ENCODE measurements at regions not wholly inside any gene's neighbourhood (a gene's known extent, or its start where the extent isn't known, plus 50 kb on each side); places are given as distances from the start of the nearest gene placed in this dataset.

DNA sequence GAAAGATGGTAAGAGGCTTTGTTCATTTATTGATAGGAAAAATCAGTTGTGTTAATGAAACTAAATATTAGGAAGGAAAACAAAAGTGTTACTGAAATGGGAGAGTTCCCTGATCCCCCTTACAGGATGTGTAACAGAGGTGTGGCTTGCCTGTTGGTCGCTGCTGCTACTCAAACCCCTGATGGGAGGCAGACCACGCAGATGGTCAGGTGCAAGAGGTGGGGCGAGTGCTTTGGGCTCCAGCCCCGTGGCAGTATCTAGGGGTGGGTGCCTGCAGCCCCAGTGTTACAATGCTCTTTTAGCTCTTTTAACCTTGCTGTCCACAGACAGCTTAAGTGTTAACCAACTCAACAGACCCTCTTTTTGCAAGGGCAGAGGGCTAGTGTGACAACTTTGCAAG, 319.6 kb upstream of the DCN start:
- 84 to 92% methylated on average over 4 of the region's 4 CpGs for WGBS, 2 donors
- no peaks in the 10 kb centered on the region for H3K27me3 ChIP-seq
- TF ChIP-seq, protein P1, sequence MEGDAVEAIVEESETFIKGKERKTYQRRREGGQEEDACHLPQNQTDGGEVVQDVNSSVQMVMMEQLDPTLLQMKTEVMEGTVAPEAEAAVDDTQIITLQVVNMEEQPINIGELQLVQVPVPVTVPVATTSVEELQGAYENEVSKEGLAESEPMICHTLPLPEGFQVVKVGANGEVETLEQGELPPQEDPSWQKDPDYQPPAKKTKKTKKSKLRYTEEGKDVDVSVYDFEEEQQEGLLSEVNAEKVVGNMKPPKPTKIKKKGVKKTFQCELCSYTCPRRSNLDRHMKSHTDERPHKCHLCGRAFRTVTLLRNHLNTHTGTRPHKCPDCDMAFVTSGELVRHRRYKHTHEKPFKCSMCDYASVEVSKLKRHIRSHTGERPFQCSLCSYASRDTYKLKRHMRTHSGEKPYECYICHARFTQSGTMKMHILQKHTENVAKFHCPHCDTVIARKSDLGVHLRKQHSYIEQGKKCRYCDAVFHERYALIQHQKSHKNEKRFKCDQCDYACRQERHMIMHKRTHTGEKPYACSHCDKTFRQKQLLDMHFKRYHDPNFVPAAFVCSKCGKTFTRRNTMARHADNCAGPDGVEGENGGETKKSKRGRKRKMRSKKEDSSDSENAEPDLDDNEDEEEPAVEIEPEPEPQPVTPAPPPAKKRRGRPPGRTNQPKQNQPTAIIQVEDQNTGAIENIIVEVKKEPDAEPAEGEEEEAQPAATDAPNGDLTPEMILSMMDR (IDR thresholded peaks at IDR 0.05), result no peak
- no peak overlapping the region for H3K27ac ChIP-seq
- no peaks in the 10 kb centered on the region for H3K9me3 ChIP-seq
- H3K4me3 ChIP-seq, result no peak overlapping the region
- intact Hi-C loops (cut with DNase I), result no loop called here
- DNase-seq (peak in 1 of 6 donors; percentile 23), ATAC-seq (no peak), FAIRE-seq (no peak)
- no peaks in the 10 kb centered on the region for H3K36me3 ChIP-seq
- no peaks in the 10 kb centered on the region for H3K4me1 ChIP-seq

GRCh38 chr12:91496337-91496736, 313.7 kb upstream of the DCN start:
- 62 to 78% methylated on average over 3 of the region's 3 CpGs for WGBS, 2 donors

GRCh38 chr12:91493308-91493707, 310.7 kb upstream of the DCN start:
- intact Hi-C loops (cut with DNase I), result no loop called here
- no peak for DNase-seq
- TF ChIP-seq, protein P1 (IDR thresholded peaks at IDR 0.05), result no peak
- Histone ChIP-seq H3K9me3 (no peaks in the 10 kb centered on the region), H3K4me1 (peaks cover 0 to 9% (median 0%) of the 10 kb centered on the region in 3 donors), H3K36me3 (no peaks in the 10 kb centered on the region), H3K27ac (no peak overlapping the region), H3K27me3 (no peaks in the 10 kb centered on the region), H3K4me3 (no peak overlapping the region)
- no peak for ATAC-seq
- no peak for FAIRE-seq

More at GRCh38 chr12:91496337-91496736, 313.7 kb upstream of the DCN start:
- Histone ChIP-seq H3K27ac (no peak overlapping the region), H3K9me3 (no peaks in the 10 kb centered on the region), H3K36me3 (no peaks in the 10 kb centered on the region), H3K4me3 (no peak overlapping the region), H3K4me1 (no peaks in the 10 kb centered on the region), H3K27me3 (no peaks in the 10 kb centered on the region)
- ATAC-seq (no peak), DNase-seq (no peak), FAIRE-seq (no peak)
- TF ChIP-seq, protein P1 (IDR thresholded peaks at IDR 0.05), result no peak
- intact Hi-C loops (cut with DNase I), result no loop called here

GRCh38 chr12:91492648-91493047, 310.0 kb upstream of the DCN start:
- FAIRE-seq (no peak), ATAC-seq (peak in 2 of 4 donors; percentile 18 to 43), DNase-seq (no peak)
- WGBS, 2 donors, result 94% methylated on average over 1 of the region's 1 CpG
- Histone ChIP-seq H3K27me3 (no peaks in the 10 kb centered on the region), H3K9me3 (no peaks in the 10 kb centered on the region), H3K4me3 (no peak overlapping the region), H3K4me1 (peaks cover 0 to 9% (median 0%) of the 10 kb centered on the region in 3 donors), H3K36me3 (no peaks in the 10 kb centered on the region), H3K27ac (no peak overlapping the region)
- TF ChIP-seq, protein P1 (IDR thresholded peaks at IDR 0.05), result no peak
- intact Hi-C loops (cut with DNase I), result no loop called here

DNA sequence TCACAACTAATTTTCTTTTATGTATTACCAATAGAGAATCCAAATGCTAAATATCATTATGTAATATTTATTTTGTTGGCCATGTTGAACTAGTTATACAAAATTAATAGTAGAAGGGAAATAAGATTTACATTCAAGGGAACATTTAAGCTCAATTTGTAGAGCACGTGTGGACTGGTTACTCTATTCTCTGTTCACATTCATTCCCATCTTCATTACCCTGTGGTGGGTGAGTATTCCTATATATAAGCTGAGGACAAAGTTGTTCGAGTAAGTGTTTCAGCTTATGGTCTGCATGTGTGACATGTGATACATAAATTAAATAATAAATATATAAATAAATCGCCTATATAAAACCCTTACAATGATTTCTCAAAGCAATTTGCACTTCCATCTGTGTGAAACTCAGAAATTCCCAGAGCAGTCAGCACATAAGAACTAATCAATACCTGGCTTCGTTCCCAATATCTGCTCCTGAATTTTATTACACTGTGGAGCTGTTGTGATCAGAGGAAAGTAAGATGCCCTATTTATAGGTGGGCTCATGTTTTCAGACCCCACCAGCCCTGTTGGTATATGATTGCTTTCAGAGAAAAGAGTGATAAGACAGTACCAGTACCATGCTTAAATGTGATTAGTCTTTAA, 308.2 kb upstream of the DCN start:
- 15 to 18% methylated on average over 4 of the region's 4 CpGs for WGBS, 2 donors
- Histone ChIP-seq H3K27me3 (no peaks in the 10 kb centered on the region), H3K4me3 (no peak overlapping the region), H3K4me1 (peaks cover 0 to 9% (median 0%) of the 10 kb centered on the region in 3 donors), H3K36me3 (no peaks in the 10 kb centered on the region), H3K9me3 (no peaks in the 10 kb centered on the region), H3K27ac (no peak overlapping the region)
- peak; percentile 52 to 71 (median 57) for ATAC-seq
- intact Hi-C loops (cut with DNase I), result no loop called here
- no peak for FAIRE-seq
- TF ChIP-seq, protein P1 (IDR thresholded peaks at IDR 0.05), result no peak
- peak in 1 of 6 donors; percentile 4 for DNase-seq

Data from pancreas (tissue), 10 donors.